GM21529 (cell line): ENCODE measurements at regions not wholly inside any gene's neighbourhood (a gene's known extent, or its start where the extent isn't known, plus 50 kb on each side); places are given as distances from the start of the nearest gene placed in this dataset.
"Not testable (repeated sequence)": the region's sequence is repeated elsewhere in the genome, so short reads cannot be mapped to it uniquely, and the experiment has no call there.

Source experiments
- ATAC-seq: cut with Tn5 transposase; IDR thresholded peaks from one replicate; pipeline ENCODE4 v1.9.1; 2021; ENCODE audit not compliant: unreplicated experiment

GRCh38 chr6:74597266-74597665, 608.6 kb downstream of the COL12A1 start:
- ATAC-seq, result no peak

DNA sequence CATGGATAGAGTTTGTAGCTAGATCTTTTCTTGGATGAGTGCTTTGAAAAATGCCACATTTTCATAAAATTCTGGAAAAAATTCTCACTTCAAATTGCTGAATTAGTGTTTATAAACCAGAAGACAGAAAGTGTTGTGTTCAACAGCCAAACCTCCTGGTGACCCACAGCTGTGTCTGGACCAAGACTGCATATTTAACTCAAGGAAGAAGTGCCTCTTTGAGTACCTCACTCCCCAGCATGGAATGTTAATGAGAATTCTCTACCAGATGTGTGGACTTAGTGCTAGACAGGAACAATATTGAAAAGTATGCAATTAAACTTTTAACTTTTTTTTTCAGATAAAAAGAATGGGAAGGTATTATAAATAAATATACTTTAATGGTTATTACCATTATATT, 609.3 kb downstream of the COL12A1 start:
- ATAC-seq, result no peak

GRCh38 chr6:74594350-74594749, 611.5 kb downstream of the COL12A1 start:
- not testable (repeated sequence) for ATAC-seq

- ATAC-seq, result no peak
Measured at GRCh38 chr6:74588094-74588832, 617.6 kb downstream of the COL12A1 start.

GRCh38 chr6:74587386-74587785, 618.5 kb downstream of the COL12A1 start:
- ATAC-seq, result no peak

GRCh38 chr6:74585753-74586152, 620.1 kb downstream of the COL12A1 start:
- no peak for ATAC-seq

DNA sequence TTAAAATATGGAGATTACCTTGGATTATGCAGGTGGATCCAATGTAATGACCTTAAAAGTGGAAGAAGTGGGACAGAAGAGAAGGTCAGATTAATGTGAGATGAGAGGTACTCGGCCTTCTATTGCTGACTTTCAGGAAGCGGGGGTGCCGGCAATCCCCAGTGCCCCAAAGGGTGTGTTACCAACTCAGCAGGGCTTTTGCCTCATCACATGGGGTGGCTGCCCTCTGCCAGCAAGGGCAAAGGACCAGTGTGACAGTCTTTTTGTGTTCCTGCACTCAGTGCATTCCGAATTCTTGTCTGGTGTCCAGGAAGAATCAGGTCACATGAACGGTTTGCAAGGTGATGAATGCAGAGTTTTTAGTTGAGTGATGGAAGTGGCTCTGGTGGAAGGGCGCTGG, 624.2 kb downstream of the COL12A1 start:
- ATAC-seq, result no peak

DNA sequence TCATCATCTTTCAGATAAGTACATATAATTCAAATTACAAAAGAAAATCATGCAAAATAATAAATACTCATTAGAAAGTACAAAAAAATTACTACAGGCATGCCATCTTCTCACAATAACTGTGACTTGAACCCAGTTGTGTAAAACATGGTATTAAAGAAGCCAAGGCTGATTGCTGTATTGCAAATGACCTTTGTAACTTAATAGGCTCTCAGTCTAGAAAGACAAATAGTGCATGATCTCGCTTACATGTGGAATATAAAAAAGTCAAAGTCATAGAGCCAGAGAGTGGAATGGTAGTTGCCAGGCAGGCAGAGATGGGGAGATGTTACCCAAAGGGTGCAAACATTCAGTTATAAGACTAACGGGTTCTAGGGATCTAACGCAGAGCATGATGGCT, 626.1 kb downstream of the COL12A1 start:
- ATAC-seq, result no peak

DNA sequence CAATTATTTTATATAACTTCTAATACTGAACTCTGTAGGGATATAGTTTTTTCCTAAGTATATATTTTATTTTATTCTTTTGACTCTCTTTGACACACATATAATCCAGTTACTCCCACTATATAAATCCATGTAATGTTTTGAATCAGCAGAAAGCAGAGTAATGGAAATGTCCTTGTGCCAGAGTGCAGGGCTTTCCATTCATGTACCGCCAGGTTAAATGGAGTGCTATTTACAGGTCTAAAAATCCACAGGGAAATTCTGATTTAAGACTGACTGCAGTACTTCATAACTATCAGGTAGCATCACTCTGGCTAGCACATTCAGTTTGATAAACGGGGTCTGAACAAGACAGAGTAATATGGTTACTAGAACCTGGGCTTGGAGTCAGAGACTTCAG, 626.8 kb downstream of the COL12A1 start:
- ATAC-seq, result no peak

- peak; percentile 29 for ATAC-seq
Measured at GRCh38 chr6:74578339-74578738, 627.5 kb downstream of the COL12A1 start.

DNA sequence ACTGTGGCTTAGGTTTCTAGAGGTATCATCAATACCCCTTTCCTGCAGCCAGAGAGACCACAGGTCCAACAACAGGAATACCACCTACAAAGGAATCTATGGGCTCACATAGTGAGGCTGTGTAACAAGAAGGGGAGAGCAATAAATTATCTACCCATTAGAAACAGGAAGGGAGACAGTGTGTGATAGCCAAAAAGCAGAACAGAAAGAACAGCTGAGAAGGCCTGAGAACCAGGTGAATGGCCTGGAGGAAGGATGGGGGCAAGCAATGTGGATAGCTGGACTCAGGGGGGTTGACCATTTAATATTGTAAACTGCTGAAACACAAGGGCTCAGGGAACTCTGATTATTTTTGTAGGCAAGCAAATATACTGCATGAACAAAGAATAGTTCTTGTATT, 628.2 kb downstream of the COL12A1 start:
- ATAC-seq, result peak; percentile 90

DNA sequence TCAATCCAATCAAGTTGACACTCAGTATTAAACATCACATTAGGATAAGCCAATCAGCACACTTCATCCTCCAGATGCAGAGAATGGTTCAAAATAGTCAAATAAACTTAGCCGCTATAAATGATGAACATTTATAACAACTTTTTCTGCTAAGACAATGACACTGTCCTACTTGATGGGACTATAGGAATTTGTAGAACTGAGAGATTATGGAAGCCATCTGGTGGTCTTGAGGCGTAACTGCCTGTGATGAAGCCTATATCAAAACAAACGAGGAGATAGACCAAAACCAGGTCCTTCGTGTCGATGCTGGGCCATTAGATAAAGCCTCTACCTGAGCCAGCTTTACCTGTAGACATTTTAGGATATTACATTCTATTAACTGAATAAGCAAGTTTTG, 631.1 kb downstream of the COL12A1 start:
- ATAC-seq, result no peak

GRCh38 chr6:74573613-74574012, 632.2 kb downstream of the COL12A1 start:
- no peak for ATAC-seq

- no peak for ATAC-seq
Measured at GRCh38 chr6:74570044-74570443, 635.8 kb downstream of the COL12A1 start.

DNA sequence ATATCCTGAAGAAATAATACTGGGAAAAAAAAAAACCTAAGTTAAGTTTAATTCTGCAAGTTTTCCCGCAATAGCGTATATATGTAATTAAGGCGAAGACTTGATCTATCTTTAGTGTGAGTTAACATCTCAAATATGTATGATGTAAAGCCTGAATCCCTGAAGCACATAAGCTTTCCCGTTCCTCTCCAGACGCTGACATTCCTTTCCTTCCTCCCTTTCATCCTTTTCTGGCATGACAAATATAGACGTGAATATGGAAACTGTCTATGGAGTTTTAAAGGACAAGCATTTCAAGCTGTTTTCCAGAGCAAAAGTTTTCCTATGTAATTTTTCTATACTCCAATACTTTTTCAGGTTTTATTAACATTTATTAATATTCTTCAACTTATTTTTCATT, 637.0 kb downstream of the COL12A1 start:
- ATAC-seq, result no peak

GRCh38 chr6:74567923-74568290, 637.9 kb downstream of the COL12A1 start:
- not testable (repeated sequence) for ATAC-seq

DNA sequence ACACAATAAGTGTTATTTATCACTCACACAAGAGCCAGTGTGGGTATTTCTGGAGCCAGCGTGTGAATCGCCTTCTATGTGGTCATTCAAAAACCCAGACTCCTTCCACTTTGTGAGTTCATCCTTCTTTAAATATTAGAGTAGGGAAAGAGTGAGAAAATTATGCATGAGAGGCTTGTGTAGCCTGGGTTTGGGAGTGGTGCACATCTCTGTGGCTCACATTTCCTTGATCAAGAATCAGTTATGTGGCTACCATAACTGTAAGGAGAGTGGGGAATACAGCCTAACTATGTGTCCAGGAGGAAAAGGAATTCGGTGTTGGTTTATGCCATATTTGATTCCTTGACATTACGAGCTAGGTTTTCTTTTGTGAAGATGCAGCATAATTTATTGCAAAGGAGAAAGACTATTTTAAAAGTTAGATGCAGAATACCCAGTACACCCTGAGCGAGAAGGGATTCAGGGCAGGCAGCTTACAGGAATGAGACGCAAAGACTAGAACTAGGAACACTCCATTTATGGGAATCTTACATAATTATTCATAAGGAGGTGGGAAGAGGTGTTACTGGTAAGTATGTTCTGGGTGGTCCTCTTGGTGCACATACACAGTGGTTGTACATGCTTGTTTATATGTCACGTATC, 638.5 kb downstream of the COL12A1 start:
- no peak for ATAC-seq

- no peak for ATAC-seq
Measured at GRCh38 chr6:74557236-74557635, 648.6 kb downstream of the COL12A1 start.

DNA sequence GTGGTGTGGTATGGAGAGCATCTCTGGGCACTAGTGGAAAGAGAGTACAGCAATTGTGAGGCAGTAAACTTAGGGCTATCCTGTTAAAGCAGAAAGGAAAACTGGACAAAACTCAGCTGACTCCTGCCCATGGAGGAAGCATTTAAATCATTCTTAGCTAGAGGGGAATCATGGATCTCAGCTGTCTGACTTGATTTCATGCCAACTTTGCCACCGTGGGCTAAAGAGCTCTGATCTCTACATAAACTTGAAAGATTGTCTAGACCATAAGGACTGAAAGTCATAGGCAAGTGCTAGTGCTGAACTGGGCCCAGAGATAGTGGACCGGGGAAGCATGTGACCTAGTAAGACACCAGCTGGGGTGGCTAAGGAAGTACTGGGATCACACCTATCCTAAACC, 651.8 kb downstream of the COL12A1 start:
- ATAC-seq, result no peak

GRCh38 chr6:74551896-74552295, 654.0 kb downstream of the COL12A1 start:
- ATAC-seq, result no peak

DNA sequence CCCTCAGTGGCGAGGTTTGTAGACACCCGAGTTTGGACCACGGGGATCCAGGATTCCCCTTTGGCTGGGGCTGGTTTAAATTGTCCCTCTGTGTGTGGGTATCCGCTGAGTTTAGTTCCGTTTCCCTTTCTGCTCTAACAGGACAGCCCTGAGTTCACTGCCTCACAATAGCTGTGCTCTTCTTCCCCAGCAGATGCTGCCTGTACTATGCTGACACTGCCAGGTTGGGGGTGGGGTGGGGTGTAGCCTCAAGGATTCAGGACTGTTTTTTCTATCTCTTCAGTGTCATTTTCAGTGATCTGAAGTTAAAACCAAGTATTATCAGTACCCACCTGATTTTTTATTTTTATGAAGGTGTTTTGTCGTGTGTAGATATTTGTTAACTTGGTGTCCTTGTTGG, 655.0 kb downstream of the COL12A1 start:
- ATAC-seq, result no peak

DNA sequence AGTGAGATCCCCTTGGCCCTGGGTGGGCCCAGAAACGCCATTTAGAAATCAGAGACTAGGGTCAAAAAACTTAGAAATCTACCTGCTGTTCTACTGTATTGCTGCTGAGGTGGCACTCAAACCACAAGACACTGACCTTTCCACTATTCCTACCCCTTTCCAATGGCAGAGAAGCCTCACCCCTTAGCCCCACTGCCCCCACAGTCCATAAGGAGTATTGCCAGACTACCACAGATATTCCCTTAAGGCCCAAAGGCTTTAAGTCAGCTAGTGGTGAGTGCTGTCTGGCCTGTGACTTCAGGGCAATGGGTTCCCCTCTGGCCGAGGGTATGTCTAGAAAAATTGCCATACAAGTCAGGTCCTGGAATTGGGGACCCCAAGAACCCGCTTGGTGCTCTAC, 656.1 kb downstream of the COL12A1 start:
- no peak for ATAC-seq
